ENCODE measurements at regions not wholly inside any gene's neighbourhood (a gene's known extent, or its start where the extent isn't known, plus 50 kb on each side); places are given as distances from the start of the nearest gene placed in this dataset.

- ChIA-PET CTCF (no interaction called here), RAD21 (ENCODE audit: low non-redundant PET in 1 of 2, low total read pairs in 2 of 2, uncharacterized antibody in 2 of 2, unreplicated experiment in 2 of 2) (no interaction called here), POLR2A (no interaction called here)
- H3K79me2 ChIP-seq (ENCODE audit: insufficient read depth, low read length): no peaks in the 10 kb centered on the region
- no peaks in the 10 kb centered on the region for H3K4me1 ChIP-seq (ENCODE audit: control insufficient read depth in 1 of 2, insufficient read depth in 2 of 2, low read length in 2 of 2)
- no peak overlapping the region for H2AFZ ChIP-seq (ENCODE audit: low read depth, low read length, poor library complexity, severe bottlenecking)
- H3K4me2 ChIP-seq (ENCODE audit: low read length): no peak overlapping the region
- H3K9ac ChIP-seq (ENCODE audit: low read length): no peak overlapping the region
- DNase-seq (ENCODE audit: low read depth, low spot score): no peak
- H3K9me2 ChIP-seq (ENCODE audit: insufficient read depth): no peaks in the 10 kb centered on the region
- H3K27me3 ChIP-seq (ENCODE audit: insufficient read depth, low read length): peaks cover 50% of the 10 kb centered on the region
- H3K36me3 ChIP-seq (ENCODE audit: control insufficient read depth in 1 of 2, insufficient read depth in 2 of 2, low read length in 2 of 2): no peaks in the 10 kb centered on the region
- no peak for ATAC-seq
- no peak overlapping the region for H3K27ac ChIP-seq (ENCODE audit: low read depth, low read length)
- H4K20me1 ChIP-seq (ENCODE audit: insufficient read depth): no peaks in the 10 kb centered on the region
- H3K9me3 ChIP-seq (ENCODE audit: control insufficient read depth in 1 of 2, insufficient read depth in 1 of 2, low read depth in 1 of 2, low read length in 2 of 2): no peaks in the 10 kb centered on the region
- H3K4me3 ChIP-seq (replicated peaks in 1 of 2; ENCODE audit: low read depth in 1 of 2, low read length in 2 of 2): no peak overlapping the region
- TF ChIP-seq EGR1 (IDR thresholded peaks at IDR 0.05; ENCODE audit: low read depth) (no peak), SIN3A (IDR thresholded peaks at IDR 0.05; ENCODE audit: low read depth) (no peak), POLR2A (IDR thresholded peaks at IDR 0.05; ENCODE audit: borderline replicate concordance, extremely low read depth, insufficient read depth, insufficient read length) (no peak), ELF1 (IDR thresholded peaks at IDR 0.05; ENCODE audit: borderline replicate concordance, low read depth) (no peak), MAX (IDR thresholded peaks at IDR 0.05) (no peak), SP1 (IDR thresholded peaks at IDR 0.05; ENCODE audit: low read depth) (no peak), ZBTB33 (IDR thresholded peaks at IDR 0.05; ENCODE audit: extremely low read depth, insufficient replicate concordance, low read length) (no peak), FOSL1 (IDR thresholded peaks at IDR 0.05; ENCODE audit: low read depth) (no peak), TCF7L2 (IDR thresholded peaks at IDR 0.05; ENCODE audit: borderline replicate concordance, extremely low read depth, insufficient read depth, insufficient read length) (no peak), EZH2phosphoT487 (IDR thresholded peaks at IDR 0.05; ENCODE audit: borderline replicate concordance) (no peak), YY1 (IDR thresholded peaks at IDR 0.05; ENCODE audit: extremely low read depth, insufficient replicate concordance, low read depth, low read length) (no peak), CTCF (IDR thresholded peaks at IDR 0.05 in 2 of 3, conservative IDR thresholded peaks at IDR 0.05 in 1 of 3; ENCODE audit: borderline replicate concordance in 1 of 3, insufficient read depth in 1 of 3, low read depth in 2 of 3, low read length in 2 of 3) (no peak), ZNF274 (IDR thresholded peaks at IDR 0.05; ENCODE audit: low read depth, low read length) (no peak), REST (IDR thresholded peaks at IDR 0.05; ENCODE audit: low read depth) (no peak), SRF (IDR thresholded peaks at IDR 0.05; ENCODE audit: low read depth) (no peak), ZFX (IDR thresholded peaks at IDR 0.05) (no peak), POLR2AphosphoS5 (IDR thresholded peaks at IDR 0.05; ENCODE audit: low read depth, low read length) (no peak), ATF3 (IDR thresholded peaks at IDR 0.05) (no peak)
- intact Hi-C loops (cut with micrococcal nuclease): no loop called here
- BruUV-seq (replicated peaks): no TSS peak
Measured at GRCh38 chr2:7976206-7976605, 705.6 kb upstream of the ID2 start.
